Mesendoderm (in vitro differentiated cells): ENCODE measurements at regions not wholly inside any gene's neighbourhood (a gene's known extent, or its start where the extent isn't known, plus 50 kb on each side); places are given as distances from the start of the nearest gene placed in this dataset.

ENCODE experiments used
- DNase-seq: peaks from one replicate; pipeline ENCODE4 v3.0.0; 2013
- H2AK5ac ChIP-seq: 2 replicates; pipeline ENCODE4 v1.6.1; 2013; ENCODE audit warnings: low read length, inconsistent platforms
- H2BK120ac ChIP-seq: 2 replicates; pipeline ENCODE4 v1.6.1; 2013; ENCODE audit warnings: low read depth, mild to moderate bottlenecking, low read length, moderate library complexity, mixed read lengths
- H2BK15ac ChIP-seq: replicated peaks from 2 replicates; pipeline ENCODE4 v1.6.1; 2013; ENCODE audit warnings: low read depth, mild to moderate bottlenecking, moderate library complexity
- H2BK5ac ChIP-seq: 2 replicates; pipeline ENCODE4 v1.6.1; 2013; ENCODE audit warnings: low read length, inconsistent platforms
- H3K18ac ChIP-seq: 2 replicates; pipeline ENCODE4 v1.6.1; 2013; ENCODE audit warnings: mild to moderate bottlenecking, low read length, mixed read lengths
- H3K23ac ChIP-seq: one replicate; pipeline ENCODE4 v1.6.1; 2013; ENCODE audit warnings: low read length
- H3K27ac ChIP-seq: 2 replicates; pipeline ENCODE4 v1.5.1; 2013; ENCODE audit warnings: low read depth, mild to moderate bottlenecking, inconsistent platforms, low read length, moderate library complexity
- H3K27me3 ChIP-seq: 2 replicates; pipeline ENCODE4 v1.6.1; 2013; ENCODE audit warnings: low read length, control low read depth, mild to moderate bottlenecking, inconsistent platforms; ENCODE audit not compliant: insufficient read depth, poor library complexity
- H3K36me3 ChIP-seq: 2 replicates; pipeline ENCODE4 v1.6.1; 2013; ENCODE audit warnings: low read length, inconsistent platforms; ENCODE audit not compliant: control insufficient read depth, insufficient read depth
- H3K4ac ChIP-seq: one replicate; pipeline ENCODE4 v1.6.1; 2013; ENCODE audit warnings: low read depth, mild to moderate bottlenecking, low read length, moderate library complexity
- H3K4me1 ChIP-seq: 2 replicates; pipeline ENCODE4 v1.6.1; 2013; ENCODE audit warnings: low read depth, low read length, inconsistent platforms; ENCODE audit not compliant: control insufficient read depth
- H3K4me2 ChIP-seq: 2 replicates; pipeline ENCODE4 v1.6.1; 2013; ENCODE audit warnings: low read length
- H3K4me3 ChIP-seq: 2 replicates; pipeline ENCODE4 v1.5.1; 2013; ENCODE audit warnings: mild to moderate bottlenecking, low read length
- H3K56ac ChIP-seq: one replicate; pipeline ENCODE4 v1.6.1; 2013; ENCODE audit warnings: low read length
- H3K79me1 ChIP-seq: 2 replicates; pipeline ENCODE4 v1.6.1; 2013; ENCODE audit warnings: low read length, inconsistent platforms
- H3K79me2 ChIP-seq: 2 replicates; pipeline ENCODE4 v1.6.1; 2013; ENCODE audit warnings: mild to moderate bottlenecking, low read length; ENCODE audit not compliant: control insufficient read depth, insufficient read depth
- H3K9ac ChIP-seq: 2 replicates; pipeline ENCODE4 v1.6.1; 2013; ENCODE audit warnings: low read length, inconsistent platforms
- H4K5ac ChIP-seq: one replicate; pipeline ENCODE4 v1.6.1; 2013; ENCODE audit warnings: low read length
- H4K8ac ChIP-seq: one replicate; pipeline ENCODE4 v1.6.1; 2013; ENCODE audit warnings: low read depth, mild to moderate bottlenecking, control low read depth, low read length, moderate library complexity
- WGBS: extraction: QIAGEN DNeasy Blood & Tissue Kit; methylation state at CpG from one replicate; pipeline ENCODE4 v1.1.7; 2013; ENCODE audit warnings: low lambda C conversion rate, missing lambda C conversion rate; ENCODE audit not compliant: insufficient coverage; ENCODE audit errors: extremely low coverage; 5-methylcytosine and 5-hydroxymethylcytosine counted together

DNA sequence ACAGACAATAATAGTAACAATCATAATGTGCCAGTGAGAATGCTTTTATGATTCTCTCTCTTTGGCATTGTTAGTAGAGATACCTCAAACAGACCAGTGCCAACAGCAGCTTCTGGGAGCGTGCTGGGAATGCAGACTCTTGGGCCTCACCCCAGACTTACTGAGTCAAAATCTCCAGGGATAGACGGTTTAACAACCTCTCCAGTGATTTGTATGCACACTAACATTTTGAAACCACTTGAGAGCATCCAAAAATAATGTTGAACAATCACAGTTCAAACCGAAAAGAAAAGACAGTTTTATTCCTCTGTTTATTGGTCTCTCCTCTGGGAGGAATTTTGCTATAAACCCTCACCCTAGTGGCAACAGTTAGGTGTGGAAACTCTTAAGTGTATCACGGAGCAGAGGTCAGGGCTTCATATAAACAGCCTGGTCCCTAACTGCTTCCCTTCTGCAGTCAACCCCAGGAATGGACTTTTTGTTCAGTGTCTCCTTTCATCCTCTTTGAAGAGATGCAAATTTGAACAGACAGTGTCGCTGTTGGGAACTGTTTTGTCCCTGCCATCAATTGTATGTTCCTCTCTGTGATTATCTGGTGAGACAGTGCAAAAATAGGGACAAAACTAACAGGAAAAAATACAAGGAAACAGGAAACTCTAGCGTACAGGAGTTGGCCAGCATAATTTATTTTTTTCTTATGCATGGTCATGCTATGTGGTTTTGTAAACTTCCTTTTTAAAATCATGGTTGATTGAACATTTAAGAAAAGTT is 162.4 kb upstream of the BTBD3 start:
- WGBS, result no CpG with 5 or more reads among the region's 6 CpGs
- Histone ChIP-seq H2BK5ac (no peak overlapping the region), H3K27me3 (no peaks in the 10 kb centered on the region), H2BK120ac (no peak overlapping the region), H2AK5ac (no peak overlapping the region), H3K36me3 (no peaks in the 10 kb centered on the region), H3K4me1 (no peaks in the 10 kb centered on the region), H4K8ac (no peak overlapping the region), H3K79me2 (no peaks in the 10 kb centered on the region), H3K18ac (no peak overlapping the region), H3K9ac (no peak overlapping the region), H3K4ac (no peak overlapping the region), H3K27ac (no peak overlapping the region), H3K4me2 (no peak overlapping the region), H3K79me1 (no peaks in the 10 kb centered on the region), H3K56ac (no peak overlapping the region), H2BK15ac (no peak overlapping the region), H4K5ac (no peak overlapping the region), H3K4me3 (no peak overlapping the region), H3K23ac (no peak overlapping the region)
- no peak for DNase-seq

DNA sequence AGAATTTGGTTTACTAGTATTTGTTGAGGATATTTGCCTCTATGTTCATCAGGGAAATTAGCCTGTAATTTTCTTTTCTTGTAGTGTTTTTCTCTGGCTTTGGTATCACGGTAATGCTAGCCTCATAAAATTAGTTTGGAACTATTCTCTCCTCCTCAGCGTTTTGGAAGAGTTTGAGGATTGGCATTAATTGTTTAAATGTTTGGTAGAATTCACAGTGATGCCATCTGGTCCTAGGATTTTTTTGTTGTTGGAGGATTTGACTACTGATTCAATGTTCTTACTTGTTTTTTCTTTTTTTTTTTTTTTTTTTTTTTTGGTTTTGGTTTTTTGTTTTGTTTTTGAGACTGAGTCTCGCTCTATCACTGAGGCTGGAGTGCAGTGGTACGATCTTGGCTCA is 156.2 kb upstream of the BTBD3 start:
- Histone ChIP-seq H4K8ac (no peak overlapping the region), H3K79me2 (no peaks in the 10 kb centered on the region), H2BK15ac (no peak overlapping the region), H2AK5ac (no peak overlapping the region), H3K4me1 (no peaks in the 10 kb centered on the region), H4K5ac (no peak overlapping the region), H3K27ac (no peak overlapping the region), H3K4me2 (no peak overlapping the region), H2BK120ac (no peak overlapping the region), H3K4me3 (no peak overlapping the region), H2BK5ac (no peak overlapping the region), H3K18ac (no peak overlapping the region), H3K79me1 (no peaks in the 10 kb centered on the region), H3K27me3 (no peaks in the 10 kb centered on the region), H3K23ac (no peak overlapping the region), H3K4ac (no peak overlapping the region), H3K56ac (no peak overlapping the region), H3K9ac (no peak overlapping the region), H3K36me3 (no peaks in the 10 kb centered on the region)
- WGBS, result no CpG with 5 or more reads among the region's 4 CpGs
- DNase-seq, result no peak

DNA sequence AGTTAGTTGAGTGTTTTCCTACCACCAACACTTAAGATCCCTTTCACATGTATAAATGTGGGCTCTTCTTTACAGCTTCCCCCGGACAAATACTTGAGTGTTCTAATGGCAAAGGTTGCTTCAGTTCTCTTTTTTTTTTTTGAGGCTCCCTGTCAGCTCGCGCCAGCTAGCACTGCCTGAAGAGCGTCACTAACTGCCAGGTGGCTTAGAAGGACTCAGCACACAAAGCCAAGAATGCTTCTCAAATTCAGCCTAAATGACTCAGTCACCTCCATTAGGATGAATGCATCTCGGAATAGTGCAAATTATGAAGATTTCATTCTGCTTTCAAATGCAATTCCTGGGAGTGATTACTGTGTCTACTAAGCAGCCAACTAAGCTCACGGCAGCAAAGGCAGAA is 150.7 kb upstream of the BTBD3 start:
- peak; percentile 56 for DNase-seq
- Histone ChIP-seq H2AK5ac (no peak overlapping the region), H3K27me3 (no peaks in the 10 kb centered on the region), H3K18ac (no peak overlapping the region), H2BK5ac (no peak overlapping the region), H3K56ac (no peak overlapping the region), H4K8ac (no peak overlapping the region), H3K4me1 (no peaks in the 10 kb centered on the region), H2BK120ac (no peak overlapping the region), H4K5ac (no peak overlapping the region), H3K79me2 (no peaks in the 10 kb centered on the region), H3K79me1 (no peaks in the 10 kb centered on the region), H3K36me3 (no peaks in the 10 kb centered on the region), H3K4me3 (no peak overlapping the region), H3K4ac (no peak overlapping the region), H3K23ac (no peak overlapping the region), H3K27ac (no peak overlapping the region), H3K9ac (no peak overlapping the region), H2BK15ac (no peak overlapping the region), H3K4me2 (no peak overlapping the region)
- no CpG with 5 or more reads among the region's 6 CpGs for WGBS

DNA sequence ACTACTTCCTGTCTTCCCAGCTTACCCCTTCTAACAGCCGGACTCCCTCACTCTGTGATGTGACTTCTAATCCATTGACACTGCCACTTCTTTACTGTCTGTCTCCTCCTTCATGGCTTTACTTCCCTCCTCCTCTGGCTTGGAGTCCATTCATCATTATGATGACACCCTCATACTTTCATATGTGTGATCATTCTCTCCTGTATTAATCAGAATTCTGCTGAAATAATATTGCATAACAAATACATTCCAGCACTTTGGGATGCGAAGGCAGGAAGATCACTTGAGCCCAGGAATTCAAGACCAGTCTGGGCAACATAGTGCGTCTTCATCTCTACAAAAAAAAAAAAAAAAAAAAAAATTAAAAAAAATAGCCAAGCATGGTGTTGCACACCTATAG is 147.9 kb upstream of the BTBD3 start:
- Histone ChIP-seq H3K4me1 (no peaks in the 10 kb centered on the region), H3K4me3 (no peak overlapping the region), H3K27me3 (no peaks in the 10 kb centered on the region), H3K18ac (no peak overlapping the region), H3K4me2 (no peak overlapping the region), H3K23ac (no peak overlapping the region), H4K5ac (no peak overlapping the region), H2AK5ac (no peak overlapping the region), H2BK120ac (no peak overlapping the region), H2BK5ac (no peak overlapping the region), H3K79me2 (no peaks in the 10 kb centered on the region), H3K4ac (no peak overlapping the region), H3K36me3 (no peaks in the 10 kb centered on the region), H3K79me1 (no peaks in the 10 kb centered on the region), H3K56ac (no peak overlapping the region), H2BK15ac (no peak overlapping the region), H3K27ac (no peak overlapping the region), H4K8ac (no peak overlapping the region), H3K9ac (no peak overlapping the region)
- WGBS, result no CpG with 5 or more reads among the region's 3 CpGs
- no peak for DNase-seq

DNA sequence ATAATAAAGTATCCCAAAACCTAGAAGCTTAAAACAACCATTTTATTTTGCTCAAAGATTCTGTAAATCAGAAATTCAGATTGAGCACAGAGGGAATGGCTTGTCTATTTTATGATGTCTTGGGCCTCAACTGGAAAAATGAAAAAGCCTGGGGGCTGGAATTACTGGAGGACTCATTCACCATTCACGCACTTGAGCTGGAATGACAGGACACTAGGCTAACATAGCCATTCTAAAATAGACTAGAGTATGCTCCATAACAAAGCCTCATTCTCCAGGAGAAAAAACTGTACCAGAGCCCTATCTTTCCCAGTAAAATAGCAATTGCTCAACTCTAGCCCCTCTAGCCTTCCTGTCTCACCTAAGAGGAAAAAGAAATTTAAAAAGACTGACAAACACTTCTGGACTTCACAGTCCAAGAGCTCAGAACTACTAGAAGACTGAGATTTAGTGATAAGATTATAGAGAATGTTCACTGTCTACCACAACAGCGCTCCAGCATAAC is 145.4 kb upstream of the BTBD3 start:
- Histone ChIP-seq H3K79me1 (no peaks in the 10 kb centered on the region), H3K79me2 (no peaks in the 10 kb centered on the region), H3K4me1 (no peaks in the 10 kb centered on the region), H2BK5ac (no peak overlapping the region), H4K8ac (no peak overlapping the region), H2BK15ac (no peak overlapping the region), H3K27ac (no peak overlapping the region), H2AK5ac (no peak overlapping the region), H2BK120ac (no peak overlapping the region), H3K27me3 (no peaks in the 10 kb centered on the region), H3K4ac (no peak overlapping the region), H3K23ac (no peak overlapping the region), H3K36me3 (no peaks in the 10 kb centered on the region), H3K9ac (no peak overlapping the region), H3K4me2 (no peak overlapping the region), H3K56ac (no peak overlapping the region), H3K4me3 (no peak overlapping the region), H3K18ac (no peak overlapping the region), H4K5ac (no peak overlapping the region)
- DNase-seq, result no peak
- no CpG with 5 or more reads among the region's 2 CpGs for WGBS

DNA sequence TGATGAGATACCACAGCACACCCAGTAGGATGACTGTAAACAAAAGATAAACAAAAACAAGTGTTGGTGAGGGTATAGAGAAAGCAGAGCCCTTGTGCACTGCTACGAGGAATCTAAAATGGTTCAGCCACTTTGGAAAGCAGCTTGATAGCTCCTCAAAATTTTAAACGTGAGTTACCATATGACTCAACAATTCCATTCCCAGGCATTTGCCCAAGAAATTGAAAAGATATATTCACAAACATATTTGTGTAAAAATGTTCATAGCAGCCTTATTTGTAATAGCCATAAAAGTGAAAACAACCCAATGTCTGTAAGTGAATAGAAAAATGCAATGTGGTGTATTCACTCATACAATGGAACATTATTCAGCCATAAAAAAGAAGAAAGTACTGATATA is 141.0 kb upstream of the BTBD3 start:
- WGBS, result no CpG with 5 or more reads among the region's 2 CpGs
- Histone ChIP-seq H3K79me1 (no peaks in the 10 kb centered on the region), H3K4me2 (no peak overlapping the region), H3K4me1 (no peaks in the 10 kb centered on the region), H3K18ac (no peak overlapping the region), H3K56ac (no peak overlapping the region), H2AK5ac (no peak overlapping the region), H3K36me3 (no peaks in the 10 kb centered on the region), H4K5ac (no peak overlapping the region), H3K27me3 (no peaks in the 10 kb centered on the region), H3K23ac (no peak overlapping the region), H3K4ac (no peak overlapping the region), H2BK120ac (no peak overlapping the region), H3K79me2 (no peaks in the 10 kb centered on the region), H3K9ac (no peak overlapping the region), H3K27ac (no peak overlapping the region), H2BK15ac (no peak overlapping the region), H2BK5ac (no peak overlapping the region), H3K4me3 (no peak overlapping the region), H4K8ac (no peak overlapping the region)
- DNase-seq, result no peak
